Adrenal gland (tissue), 5 donors: ENCODE measurements at regions not wholly inside any gene's neighbourhood (a gene's known extent, or its start where the extent isn't known, plus 50 kb on each side); places are given as distances from the start of the nearest gene placed in this dataset.

Experiments used
- POLR2A ChIP-seq, 2 donors: fragments of 450-650 bp; IDR thresholded peaks; one replicate each; pipeline ENCODE4 v1.6.1; 2017; ENCODE audit warnings: antibody characterized with exemption in 2 of 2, mild to moderate bottlenecking in 2 of 2, moderate library complexity in 1 of 2
- TF ChIP-seq, protein P1 (sequence below), 6 experiments: fragments of 450-650 bp in 4 of 6; fragments of 200-600 bp in 2 of 6; sonication (generic) in 1 of 6; IDR thresholded peaks; 1 replicate in 5 of 6; 2 replicates in 1 of 6; pipeline versions ENCODE4 v1.5.1 to v1.8.0; 2016 to 2021; ENCODE audit warnings: antibody characterized with exemption in 6 of 6, mild to moderate bottlenecking in 2 of 6, moderate library complexity in 1 of 6
- donor health status: DM: no; HTN: no; CAD: no.

DNA sequence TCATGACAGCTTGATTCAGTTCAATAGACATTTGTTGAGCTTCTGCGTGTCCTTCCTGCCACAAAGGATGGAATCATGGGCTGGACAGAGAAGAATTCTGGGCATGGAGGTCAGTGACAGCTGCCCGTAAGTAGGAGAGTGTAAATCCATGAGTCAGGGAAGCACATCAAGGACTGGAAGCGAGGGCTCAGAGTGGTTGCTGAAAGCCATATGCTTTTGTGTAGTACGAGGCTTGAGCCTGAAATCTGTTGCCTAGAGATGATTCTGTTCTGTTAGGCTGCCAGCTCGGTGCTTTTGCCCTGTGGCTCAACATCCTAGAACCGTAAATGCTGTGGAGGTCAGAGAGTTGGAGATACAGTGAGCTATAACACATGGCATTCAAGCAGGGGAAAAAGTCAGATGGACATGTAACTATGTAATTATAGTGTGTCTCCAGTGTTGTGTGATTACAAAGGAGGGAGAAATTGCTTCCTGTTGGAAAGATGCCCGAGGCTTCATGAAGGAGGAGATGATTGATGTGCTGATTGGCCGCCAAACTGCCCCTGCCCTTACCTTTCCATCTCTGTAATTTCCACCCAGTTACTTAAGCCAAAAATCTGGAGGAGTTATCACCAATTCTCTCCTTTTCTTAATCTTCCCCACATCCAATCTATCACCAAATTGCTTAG lies 92.8 kb upstream of the CACNA1E start:
- no peak for TF ChIP-seq POLR2A (IDR thresholded peaks at IDR 0.05)
- TF ChIP-seq, protein P1, sequence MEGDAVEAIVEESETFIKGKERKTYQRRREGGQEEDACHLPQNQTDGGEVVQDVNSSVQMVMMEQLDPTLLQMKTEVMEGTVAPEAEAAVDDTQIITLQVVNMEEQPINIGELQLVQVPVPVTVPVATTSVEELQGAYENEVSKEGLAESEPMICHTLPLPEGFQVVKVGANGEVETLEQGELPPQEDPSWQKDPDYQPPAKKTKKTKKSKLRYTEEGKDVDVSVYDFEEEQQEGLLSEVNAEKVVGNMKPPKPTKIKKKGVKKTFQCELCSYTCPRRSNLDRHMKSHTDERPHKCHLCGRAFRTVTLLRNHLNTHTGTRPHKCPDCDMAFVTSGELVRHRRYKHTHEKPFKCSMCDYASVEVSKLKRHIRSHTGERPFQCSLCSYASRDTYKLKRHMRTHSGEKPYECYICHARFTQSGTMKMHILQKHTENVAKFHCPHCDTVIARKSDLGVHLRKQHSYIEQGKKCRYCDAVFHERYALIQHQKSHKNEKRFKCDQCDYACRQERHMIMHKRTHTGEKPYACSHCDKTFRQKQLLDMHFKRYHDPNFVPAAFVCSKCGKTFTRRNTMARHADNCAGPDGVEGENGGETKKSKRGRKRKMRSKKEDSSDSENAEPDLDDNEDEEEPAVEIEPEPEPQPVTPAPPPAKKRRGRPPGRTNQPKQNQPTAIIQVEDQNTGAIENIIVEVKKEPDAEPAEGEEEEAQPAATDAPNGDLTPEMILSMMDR (IDR thresholded peaks at IDR 0.05): no peak
